ENCODE measurements at regions not wholly inside any gene's neighbourhood (a gene's known extent, or its start where the extent isn't known, plus 50 kb on each side); places are given as distances from the start of the nearest gene placed in this dataset.

- Histone ChIP-seq H3K36me3 (ENCODE audit: control insufficient read depth in 2 of 2, extremely low read depth in 1 of 2, insufficient read depth in 2 of 2, low read length in 2 of 2) (no peaks in the 10 kb centered on the region), H4K20me1 (replicated peaks; ENCODE audit: control insufficient read depth, extremely low read depth, insufficient read depth, low read length) (no peaks in the 10 kb centered on the region), H3K9ac (replicated peaks; ENCODE audit: extremely low read depth, insufficient read depth, low read length) (no peak overlapping the region), H2AFZ (ENCODE audit: low read depth, low read length) (no peak overlapping the region), H3K27me3 (ENCODE audit: control insufficient read depth in 2 of 2, insufficient read depth in 2 of 2, low read length in 2 of 2) (peaks cover 0 to 2% of the 10 kb centered on the region in 2 experiments), H3K4me2 (ENCODE audit: insufficient read depth, low read length) (no peak overlapping the region), H3K4me1 (ENCODE audit: control insufficient read depth, extremely low read depth, insufficient read depth, low read length) (no peaks in the 10 kb centered on the region), H3K9me1 (replicated peaks; ENCODE audit: control insufficient read depth, extremely low read depth, insufficient read depth, low read length) (no peaks in the 10 kb centered on the region), H3K9me3 (replicated peaks; ENCODE audit: control insufficient read depth, insufficient read depth, low read length) (no peaks in the 10 kb centered on the region), H3K4me3 (replicated peaks in 1 of 3; ENCODE audit: insufficient read depth in 1 of 3, low read depth in 1 of 3, low read length in 3 of 3) (no peak overlapping the region), H3K79me2 (ENCODE audit: control insufficient read depth, insufficient read depth, low read length) (no peaks in the 10 kb centered on the region), H3K27ac (ENCODE audit: insufficient read depth, low read depth, low read length) (no peak overlapping the region)
- ChIA-PET CTCF (no interaction called here), POLR2A (no interaction called here)
- dilution Hi-C loops (cut with MboI; ENCODE audit: extremely low pct_ligation_motif_present, low sequenced_read_pairs), result no loop called here
- intact Hi-C loops (cut with micrococcal nuclease), result no loop called here
- TF ChIP-seq FOS (IDR thresholded peaks at IDR 0.05; ENCODE audit: borderline replicate concordance, insufficient read depth, low read length) (no peak), EZH2 (IDR thresholded peaks at IDR 0.05; ENCODE audit: borderline replicate concordance, low read depth, low read length, severe bottlenecking) (no peak), POLR2AphosphoS5 (IDR thresholded peaks at IDR 0.05; ENCODE audit: insufficient read depth, low read depth, low read length) (no peak), POLR2A (IDR thresholded peaks at IDR 0.05; ENCODE audit: low read depth, low read length) (no peak), MYC (IDR thresholded peaks at IDR 0.05; ENCODE audit: low read depth, low read length) (no peak), CTCF (IDR thresholded peaks at IDR 0.05; ENCODE audit: extremely low read depth in 1 of 2, insufficient read depth in 1 of 2, low read depth in 1 of 2, low read length in 2 of 2) (no peak), GATA2 (IDR thresholded peaks at IDR 0.05; ENCODE audit: insufficient read depth, insufficient read length, low read depth, low read length) (no peak)
- TF ChIP-seq, protein P1, sequence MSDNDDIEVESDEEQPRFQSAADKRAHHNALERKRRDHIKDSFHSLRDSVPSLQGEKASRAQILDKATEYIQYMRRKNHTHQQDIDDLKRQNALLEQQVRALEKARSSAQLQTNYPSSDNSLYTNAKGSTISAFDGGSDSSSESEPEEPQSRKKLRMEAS (IDR thresholded peaks at IDR 0.05; ENCODE audit: insufficient read depth, insufficient read length), result no peak
- no TSS peak for BruUV-seq (replicated peaks)
- FAIRE-seq, result no peak
- DNase-seq (ENCODE audit: low read depth, low spot score), result no peak
These were observed 181.0 kb upstream of the ATP11B start for GRCh38 chr3:182612332-182612731.
